ENCODE measurements at regions not wholly inside any gene's neighbourhood (a gene's known extent, or its start where the extent isn't known, plus 50 kb on each side); places are given as distances from the start of the nearest gene placed in this dataset.

- Mint-ChIP-seq H3K36me3 (ENCODE audit: low read depth) (no peaks in the 10 kb centered on the region), H3K27ac (peak overlapping the region; percentile 2), H3K4me3 (no peak overlapping the region), H3K4me1 (ENCODE audit: low read depth) (peaks cover 55% of the 10 kb centered on the region), H3K27me3 (no peaks in the 10 kb centered on the region), H3K9me3 (no peaks in the 10 kb centered on the region)
- no peak for DNase-seq
These were observed 100.4 kb downstream of the XCL2 start for GRCh38 chr1:168443356-168443755.

GRCh38 chr1:168442931-168443330 lies 100.9 kb downstream of the XCL2 start:
- H3K9me3 Mint-ChIP-seq, result no peaks in the 10 kb centered on the region
- no peak for DNase-seq
- H3K27ac Mint-ChIP-seq, result no peak overlapping the region
- peaks cover 55% of the 10 kb centered on the region for H3K4me1 Mint-ChIP-seq (ENCODE audit: low read depth)
- H3K36me3 Mint-ChIP-seq (ENCODE audit: low read depth), result no peaks in the 10 kb centered on the region
- no peaks in the 10 kb centered on the region for H3K27me3 Mint-ChIP-seq
- H3K4me3 Mint-ChIP-seq, result no peak overlapping the region

GRCh38 chr1:168441745-168442144 lies 102.1 kb downstream of the XCL2 start:
- Mint-ChIP-seq H3K4me3 (no peak overlapping the region), H3K27me3 (no peaks in the 10 kb centered on the region), H3K4me1 (ENCODE audit: low read depth) (peaks cover 59% of the 10 kb centered on the region)

GRCh38 chr1:168439456-168440375 lies 104.1 kb downstream of the XCL2 start:
- Mint-ChIP-seq H3K4me3 (peak overlapping the region; percentile 58), H3K9me3 (no peaks in the 10 kb centered on the region), H3K4me1 (ENCODE audit: low read depth) (peaks cover 43% of the 10 kb centered on the region), H3K27me3 (no peaks in the 10 kb centered on the region), H3K27ac (peak overlapping the region; percentile 42), H3K36me3 (ENCODE audit: low read depth) (no peaks in the 10 kb centered on the region)
- peak; percentile 79 for DNase-seq

More at GRCh38 chr1:168441745-168442144, 102.1 kb downstream of the XCL2 start:
- Mint-ChIP-seq H3K36me3 (ENCODE audit: low read depth) (no peaks in the 10 kb centered on the region), H3K9me3 (no peaks in the 10 kb centered on the region), H3K27ac (no peak overlapping the region)
- DNase-seq, result no peak

GRCh38 chr1:168438626-168439025 lies 105.2 kb downstream of the XCL2 start:
- DNase-seq, result no peak
- no peak overlapping the region for H3K27ac Mint-ChIP-seq
- H3K4me3 Mint-ChIP-seq, result no peak overlapping the region
- H3K27me3 Mint-ChIP-seq, result no peaks in the 10 kb centered on the region
- H3K4me1 Mint-ChIP-seq (ENCODE audit: low read depth), result peaks cover 34% of the 10 kb centered on the region
- no peaks in the 10 kb centered on the region for H3K9me3 Mint-ChIP-seq
- no peaks in the 10 kb centered on the region for H3K36me3 Mint-ChIP-seq (ENCODE audit: low read depth)

- no peaks in the 10 kb centered on the region for H3K9me3 Mint-ChIP-seq
- no peak overlapping the region for H3K27ac Mint-ChIP-seq
- H3K4me1 Mint-ChIP-seq (ENCODE audit: low read depth), result peaks cover 26% of the 10 kb centered on the region
- H3K4me3 Mint-ChIP-seq, result no peak overlapping the region
- no peaks in the 10 kb centered on the region for H3K27me3 Mint-ChIP-seq
- DNase-seq, result no peak
- no peaks in the 10 kb centered on the region for H3K36me3 Mint-ChIP-seq (ENCODE audit: low read depth)
These were observed 106.0 kb downstream of the XCL2 start for GRCh38 chr1:168437821-168438220.

- Mint-ChIP-seq H3K36me3 (ENCODE audit: low read depth) (no peaks in the 10 kb centered on the region), H3K4me1 (ENCODE audit: low read depth) (peaks cover 19% of the 10 kb centered on the region), H3K4me3 (no peak overlapping the region), H3K27ac (no peak overlapping the region), H3K27me3 (no peaks in the 10 kb centered on the region), H3K9me3 (no peaks in the 10 kb centered on the region)
- no peak for DNase-seq
These were observed 108.4 kb downstream of the XCL2 start for GRCh38 chr1:168435439-168435838.

GRCh38 chr1:168433238-168433637 lies 110.6 kb downstream of the XCL2 start:
- Mint-ChIP-seq H3K9me3 (no peaks in the 10 kb centered on the region), H3K27me3 (no peaks in the 10 kb centered on the region), H3K27ac (no peak overlapping the region), H3K36me3 (ENCODE audit: low read depth) (no peaks in the 10 kb centered on the region), H3K4me3 (no peak overlapping the region), H3K4me1 (ENCODE audit: low read depth) (peaks cover 4% of the 10 kb centered on the region)
- DNase-seq, result no peak

GRCh38 chr1:168431882-168432281 lies 111.9 kb downstream of the XCL2 start:
- Mint-ChIP-seq H3K36me3 (ENCODE audit: low read depth) (no peaks in the 10 kb centered on the region), H3K4me3 (no peak overlapping the region), H3K27ac (no peak overlapping the region), H3K4me1 (ENCODE audit: low read depth) (peaks cover under 1% of the 10 kb centered on the region), H3K9me3 (no peaks in the 10 kb centered on the region), H3K27me3 (no peaks in the 10 kb centered on the region)
- no peak for DNase-seq

GRCh38 chr1:168430321-168430720 lies 113.5 kb downstream of the XCL2 start:
- DNase-seq, result no peak
- H3K27ac Mint-ChIP-seq, result no peak overlapping the region
- H3K9me3 Mint-ChIP-seq, result no peaks in the 10 kb centered on the region
- no peak overlapping the region for H3K4me3 Mint-ChIP-seq
- H3K4me1 Mint-ChIP-seq (ENCODE audit: low read depth), result no peaks in the 10 kb centered on the region
- H3K27me3 Mint-ChIP-seq, result no peaks in the 10 kb centered on the region
- H3K36me3 Mint-ChIP-seq (ENCODE audit: low read depth), result no peaks in the 10 kb centered on the region

- Mint-ChIP-seq H3K36me3 (ENCODE audit: low read depth) (no peaks in the 10 kb centered on the region), H3K27ac (no peak overlapping the region), H3K9me3 (no peaks in the 10 kb centered on the region), H3K4me1 (ENCODE audit: low read depth) (peaks cover 3% of the 10 kb centered on the region), H3K27me3 (no peaks in the 10 kb centered on the region), H3K4me3 (no peak overlapping the region)
- DNase-seq, result no peak
These were observed 115.6 kb downstream of the XCL2 start for GRCh38 chr1:168428063-168428731.

- no peaks in the 10 kb centered on the region for H3K27me3 Mint-ChIP-seq
- no peak for DNase-seq
- H3K9me3 Mint-ChIP-seq, result no peaks in the 10 kb centered on the region
- peaks cover 14% of the 10 kb centered on the region for H3K4me1 Mint-ChIP-seq (ENCODE audit: low read depth)
- H3K27ac Mint-ChIP-seq, result no peak overlapping the region
- H3K36me3 Mint-ChIP-seq (ENCODE audit: low read depth), result no peaks in the 10 kb centered on the region
- no peak overlapping the region for H3K4me3 Mint-ChIP-seq
These were observed 116.7 kb downstream of the XCL2 start for GRCh38 chr1:168427051-168427450.

- DNase-seq, result no peak
- no peak overlapping the region for H3K27ac Mint-ChIP-seq
- H3K4me3 Mint-ChIP-seq, result no peak overlapping the region
- H3K9me3 Mint-ChIP-seq, result no peaks in the 10 kb centered on the region
- peaks cover 38% of the 10 kb centered on the region for H3K4me1 Mint-ChIP-seq (ENCODE audit: low read depth)
- H3K36me3 Mint-ChIP-seq (ENCODE audit: low read depth), result no peaks in the 10 kb centered on the region
- no peaks in the 10 kb centered on the region for H3K27me3 Mint-ChIP-seq
These were observed 119.5 kb downstream of the XCL2 start for GRCh38 chr1:168424281-168424680.

GRCh38 chr1:168422203-168422847 lies 121.5 kb downstream of the XCL2 start:
- Mint-ChIP-seq H3K4me3 (no peak overlapping the region), H3K4me1 (ENCODE audit: low read depth) (peaks cover 38% of the 10 kb centered on the region), H3K9me3 (no peaks in the 10 kb centered on the region), H3K27me3 (no peaks in the 10 kb centered on the region), H3K27ac (no peak overlapping the region), H3K36me3 (ENCODE audit: low read depth) (no peaks in the 10 kb centered on the region)
- no peak for DNase-seq

Measured in activated T-cell treated with anti-CD3 and anti-CD28 coated beads, Interleukin-2, amount 50 U/mL, for 24 hours (primary cell).